Prostate gland (tissue), 2 donors: ENCODE measurements at regions not wholly inside any gene's neighbourhood (a gene's known extent, or its start where the extent isn't known, plus 50 kb on each side); places are given as distances from the start of the nearest gene placed in this dataset.

Experiments
- POLR2A ChIP-seq: fragments of 450-650 bp; IDR thresholded peaks from one replicate; pipeline ENCODE4 v1.6.1; 2016; ENCODE audit warnings: antibody characterized with exemption, mild to moderate bottlenecking
- POLR2AphosphoS5 ChIP-seq: sonication (generic); formaldehyde crosslinking; IDR thresholded peaks from one replicate; pipeline ENCODE4 v1.6.1; 2017; ENCODE audit warnings: antibody characterized with exemption
- TF ChIP-seq, protein P1 (sequence below), 4 experiments: fragments of 200-600 bp in 2 of 4; fragments of 450-650 bp in 2 of 4; sonication (generic) in 2 of 4; IDR thresholded peaks; 1 replicate in 3 of 4; 2 replicates in 1 of 4; pipeline ENCODE4 v1.5.1; 2016 to 2019; ENCODE audit warnings: antibody characterized with exemption in 4 of 4, mild to moderate bottlenecking in 2 of 4, moderate library complexity in 2 of 4

DNA sequence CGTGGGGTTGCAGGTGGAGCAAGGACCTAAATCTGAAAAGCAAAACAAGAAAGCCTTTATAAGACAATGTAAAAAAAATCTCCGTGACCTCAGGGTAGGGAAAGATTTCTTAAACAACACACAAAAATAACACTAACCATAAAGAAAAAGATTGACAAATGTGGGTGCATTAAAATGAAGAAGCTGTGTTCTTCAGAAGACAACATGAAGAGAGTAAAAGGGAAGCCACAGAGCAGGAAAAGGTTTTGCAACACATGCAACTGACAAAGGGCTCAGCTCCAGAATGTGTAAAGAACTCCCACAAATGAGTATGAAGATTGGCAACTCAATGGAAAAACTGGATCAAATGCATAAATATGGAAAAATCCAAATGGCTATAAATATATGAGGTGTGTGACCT lies 74.2 kb downstream of the MAGEF1 start:
- no peak for TF ChIP-seq POLR2A
- TF ChIP-seq, protein P1, sequence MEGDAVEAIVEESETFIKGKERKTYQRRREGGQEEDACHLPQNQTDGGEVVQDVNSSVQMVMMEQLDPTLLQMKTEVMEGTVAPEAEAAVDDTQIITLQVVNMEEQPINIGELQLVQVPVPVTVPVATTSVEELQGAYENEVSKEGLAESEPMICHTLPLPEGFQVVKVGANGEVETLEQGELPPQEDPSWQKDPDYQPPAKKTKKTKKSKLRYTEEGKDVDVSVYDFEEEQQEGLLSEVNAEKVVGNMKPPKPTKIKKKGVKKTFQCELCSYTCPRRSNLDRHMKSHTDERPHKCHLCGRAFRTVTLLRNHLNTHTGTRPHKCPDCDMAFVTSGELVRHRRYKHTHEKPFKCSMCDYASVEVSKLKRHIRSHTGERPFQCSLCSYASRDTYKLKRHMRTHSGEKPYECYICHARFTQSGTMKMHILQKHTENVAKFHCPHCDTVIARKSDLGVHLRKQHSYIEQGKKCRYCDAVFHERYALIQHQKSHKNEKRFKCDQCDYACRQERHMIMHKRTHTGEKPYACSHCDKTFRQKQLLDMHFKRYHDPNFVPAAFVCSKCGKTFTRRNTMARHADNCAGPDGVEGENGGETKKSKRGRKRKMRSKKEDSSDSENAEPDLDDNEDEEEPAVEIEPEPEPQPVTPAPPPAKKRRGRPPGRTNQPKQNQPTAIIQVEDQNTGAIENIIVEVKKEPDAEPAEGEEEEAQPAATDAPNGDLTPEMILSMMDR (IDR thresholded peaks at IDR 0.05) = no peak
- no peak for TF ChIP-seq POLR2AphosphoS5
